Neuronal stem cell (in vitro differentiated cells): ENCODE measurements at regions not wholly inside any gene's neighbourhood (a gene's known extent, or its start where the extent isn't known, plus 50 kb on each side); places are given as distances from the start of the nearest gene placed in this dataset.

Experiments used
- DNase-seq: peaks from one replicate; pipeline ENCODE4 v3.0.0-alpha.2; 2013; ENCODE audit warnings: low spot score
- H2AFZ ChIP-seq: one replicate; pipeline ENCODE4 v1.6.1; 2013; ENCODE audit warnings: mild to moderate bottlenecking, low read length, inconsistent platforms
- H2AK5ac ChIP-seq: 2 replicates; pipeline ENCODE4 v1.6.1; 2013; ENCODE audit warnings: low read depth, mild to moderate bottlenecking, inconsistent platforms, low read length, moderate library complexity, mixed read lengths
- H2BK120ac ChIP-seq: 2 replicates; pipeline ENCODE4 v1.6.1; 2013; ENCODE audit warnings: low read depth, mild to moderate bottlenecking, inconsistent platforms, low read length, moderate library complexity, mixed read lengths
- H2BK12ac ChIP-seq: one replicate; pipeline ENCODE4 v1.6.1; 2013; ENCODE audit warnings: low read length, inconsistent platforms
- H2BK15ac ChIP-seq: 2 replicates; pipeline ENCODE4 v1.6.1; 2013; ENCODE audit warnings: mild to moderate bottlenecking, low read length, inconsistent platforms, mixed read lengths
- H2BK5ac ChIP-seq: one replicate; pipeline ENCODE4 v1.6.1; 2013; ENCODE audit warnings: inconsistent platforms, mild to moderate bottlenecking, low read length, moderate library complexity
- H3K14ac ChIP-seq: one replicate; pipeline ENCODE4 v1.6.1; 2013; ENCODE audit warnings: low read length, inconsistent platforms
- H3K18ac ChIP-seq: 2 replicates; pipeline ENCODE4 v1.6.1; 2013; ENCODE audit warnings: low read length, inconsistent platforms
- H3K23ac ChIP-seq: 2 replicates; pipeline ENCODE4 v1.6.1; 2013; ENCODE audit warnings: low read depth, mild to moderate bottlenecking, mixed read lengths, low read length, inconsistent platforms; ENCODE audit not compliant: poor library complexity
- H3K27ac ChIP-seq: replicated peaks from 3 replicates; pipeline ENCODE4 v1.5.1; 2013; ENCODE audit warnings: low read length, inconsistent platforms
- H3K27me3 ChIP-seq, 3 experiments: 2 replicates each; pipeline ENCODE4 v1.6.1; 2013; ENCODE audit warnings: low read length in 3 of 3, mild to moderate bottlenecking in 2 of 3, inconsistent platforms in 1 of 3, low read depth in 1 of 3, mixed read lengths in 1 of 3, moderate library complexity in 1 of 3; ENCODE audit not compliant: control insufficient read depth in 3 of 3, insufficient read depth in 3 of 3
- H3K36me3 ChIP-seq, 2 donors: replicated peaks in 1 of 2; 2 replicates each; pipeline ENCODE4 v1.6.1; 2013; ENCODE audit warnings: low read length in 2 of 2; ENCODE audit not compliant: control insufficient read depth in 2 of 2, insufficient read depth in 2 of 2
- H3K4ac ChIP-seq: 2 replicates; pipeline ENCODE4 v1.6.1; 2013; ENCODE audit warnings: inconsistent platforms, mild to moderate bottlenecking, low read length, moderate library complexity
- H3K4me1 ChIP-seq, 2 donors: 1 replicate in 1 of 2; 2 replicates in 1 of 2; pipeline ENCODE4 v1.6.1; 2013; ENCODE audit warnings: low read length in 2 of 2, low read depth in 1 of 2; ENCODE audit not compliant: control insufficient read depth in 2 of 2, insufficient read depth in 1 of 2
- H3K4me2 ChIP-seq: one replicate; pipeline ENCODE4 v1.6.1; 2013; ENCODE audit warnings: mild to moderate bottlenecking, low read length, inconsistent platforms; ENCODE audit not compliant: insufficient read depth, poor library complexity, severe bottlenecking
- H3K4me3 ChIP-seq, 2 donors: 2 replicates each; pipeline ENCODE4 v1.5.1; 2013; ENCODE audit warnings: low read length in 2 of 2, mild to moderate bottlenecking in 2 of 2, inconsistent platforms in 1 of 2, moderate library complexity in 1 of 2
- H3K79me1 ChIP-seq: one replicate; pipeline ENCODE4 v1.6.1; 2013; ENCODE audit warnings: low read depth, mild to moderate bottlenecking, inconsistent platforms, low read length, moderate library complexity
- H3K9ac ChIP-seq: one replicate; pipeline ENCODE4 v1.6.1; 2013; ENCODE audit warnings: mild to moderate bottlenecking, low read depth, low read length, inconsistent platforms; ENCODE audit not compliant: poor library complexity
- H3K9me3 ChIP-seq, 2 donors: replicated peaks in 1 of 2; 2 replicates each; pipeline versions ENCODE3 to v1.6.1; 2013; ENCODE audit warnings: low read length in 2 of 2, mild to moderate bottlenecking in 2 of 2, inconsistent platforms in 1 of 2, low read depth in 1 of 2, mixed read lengths in 1 of 2, moderate library complexity in 1 of 2; ENCODE audit not compliant: control insufficient read depth in 2 of 2, insufficient read depth in 1 of 2
- H4K8ac ChIP-seq: one replicate; pipeline ENCODE4 v1.6.1; 2013; ENCODE audit warnings: low read depth, mild to moderate bottlenecking, inconsistent platforms, low read length, moderate library complexity
- H4K91ac ChIP-seq: one replicate; pipeline ENCODE4 v1.6.1; 2013; ENCODE audit warnings: low read length, low read depth, mild to moderate bottlenecking, inconsistent platforms; ENCODE audit not compliant: poor library complexity
- whole genome bisulfite sequencing, 2 donors: extraction: QIAGEN DNeasy Blood & Tissue Kit; methylation state at CpG; one replicate each; pipeline ENCODE4 v1.1.7; 2013; ENCODE audit warnings: missing lambda C conversion rate in 2 of 2, mixed read lengths in 1 of 2; ENCODE audit not compliant: insufficient read length in 2 of 2, insufficient replicate concordance in 1 of 2; ENCODE audit errors: extremely low coverage in 2 of 2; 5-methylcytosine and 5-hydroxymethylcytosine counted together

GRCh38 chr5:174589011-174589410 is 135.4 kb upstream of the MSX2 start:
- H3K4me2 ChIP-seq, result no peak overlapping the region
- no peak overlapping the region for H3K9ac ChIP-seq
- H3K27ac ChIP-seq, result no peak overlapping the region
- no peak overlapping the region for H3K14ac ChIP-seq
- H3K27me3 ChIP-seq, result no peaks in the 10 kb centered on the region
- no peak for DNase-seq
- H2AFZ ChIP-seq, result no peak overlapping the region
- H4K8ac ChIP-seq, result no peak overlapping the region
- no peak overlapping the region for H2BK12ac ChIP-seq
- no peak overlapping the region for H2AK5ac ChIP-seq
- H3K23ac ChIP-seq, result no peak overlapping the region
- no peak overlapping the region for H3K4ac ChIP-seq
- no peaks in the 10 kb centered on the region for H3K4me1 ChIP-seq
- no peaks in the 10 kb centered on the region for H3K79me1 ChIP-seq
- no peak overlapping the region for H4K91ac ChIP-seq
- H2BK5ac ChIP-seq, result no peak overlapping the region
- no peak overlapping the region for H2BK120ac ChIP-seq
- no peak overlapping the region for H2BK15ac ChIP-seq
- no peaks in the 10 kb centered on the region for H3K9me3 ChIP-seq
- no peak overlapping the region for H3K4me3 ChIP-seq
- no CpG with 5 or more reads among the region's 7 CpGs for WGBS, 2 donors
- no peak overlapping the region for H3K18ac ChIP-seq
- H3K36me3 ChIP-seq, result no peaks in the 10 kb centered on the region

GRCh38 chr5:174589599-174589998 is 134.8 kb upstream of the MSX2 start:
- H2AFZ ChIP-seq, result no peak overlapping the region
- H3K36me3 ChIP-seq, result no peaks in the 10 kb centered on the region
- no peaks in the 10 kb centered on the region for H3K79me1 ChIP-seq
- H3K27me3 ChIP-seq, result no peaks in the 10 kb centered on the region
- no peak overlapping the region for H2AK5ac ChIP-seq
- no peak overlapping the region for H2BK5ac ChIP-seq
- no peak overlapping the region for H3K4me2 ChIP-seq
- no peaks in the 10 kb centered on the region for H3K9me3 ChIP-seq
- H3K14ac ChIP-seq, result no peak overlapping the region
- H4K8ac ChIP-seq, result no peak overlapping the region
- no peaks in the 10 kb centered on the region for H3K4me1 ChIP-seq
- no peak overlapping the region for H3K9ac ChIP-seq
- no peak overlapping the region for H3K27ac ChIP-seq
- H2BK15ac ChIP-seq, result no peak overlapping the region
- no peak overlapping the region for H3K18ac ChIP-seq
- no peak overlapping the region for H3K23ac ChIP-seq
- no peak for DNase-seq
- no peak overlapping the region for H2BK120ac ChIP-seq
- WGBS, 2 donors, result no CpG with 5 or more reads among the region's 11 CpGs
- H3K4me3 ChIP-seq, result no peak overlapping the region
- H2BK12ac ChIP-seq, result no peak overlapping the region
- H4K91ac ChIP-seq, result no peak overlapping the region
- no peak overlapping the region for H3K4ac ChIP-seq

GRCh38 chr5:174590820-174591219 is 133.6 kb upstream of the MSX2 start:
- Histone ChIP-seq H3K4ac (no peak overlapping the region), H2BK5ac (no peak overlapping the region), H3K9ac (no peak overlapping the region), H3K27ac (no peak overlapping the region), H2AK5ac (no peak overlapping the region), H3K14ac (no peak overlapping the region), H2BK15ac (no peak overlapping the region), H3K4me2 (no peak overlapping the region), H2AFZ (no peak overlapping the region), H2BK12ac (no peak overlapping the region), H4K91ac (no peak overlapping the region), H4K8ac (no peak overlapping the region), H3K36me3 (no peaks in the 10 kb centered on the region), H3K4me1 (no peaks in the 10 kb centered on the region), H3K23ac (no peak overlapping the region), H3K27me3 (no peaks in the 10 kb centered on the region), H3K4me3 (no peak overlapping the region), H3K18ac (no peak overlapping the region), H3K9me3 (no peaks in the 10 kb centered on the region), H2BK120ac (no peak overlapping the region), H3K79me1 (no peaks in the 10 kb centered on the region)
- no CpG with 5 or more reads among the region's 3 CpGs for WGBS, 2 donors
- no peak for DNase-seq

- WGBS, 2 donors, result no CpG with 5 or more reads among the region's 1 CpG
Observed at GRCh38 chr5:174596429-174596828, 128.0 kb upstream of the MSX2 start.

More at GRCh38 chr5:174596429-174596828, 128.0 kb upstream of the MSX2 start:
- Histone ChIP-seq H3K27me3 (no peaks in the 10 kb centered on the region), H3K18ac (no peak overlapping the region), H2AK5ac (no peak overlapping the region), H3K4me2 (no peak overlapping the region), H3K4ac (no peak overlapping the region), H3K27ac (no peak overlapping the region), H4K8ac (no peak overlapping the region), H2BK5ac (no peak overlapping the region), H3K9me3 (no peaks in the 10 kb centered on the region), H2AFZ (no peak overlapping the region), H2BK120ac (no peak overlapping the region), H3K36me3 (no peaks in the 10 kb centered on the region), H3K14ac (no peak overlapping the region), H3K23ac (no peak overlapping the region), H4K91ac (no peak overlapping the region), H3K4me3 (no peak overlapping the region), H2BK12ac (no peak overlapping the region), H3K9ac (no peak overlapping the region), H3K4me1 (no peaks in the 10 kb centered on the region), H2BK15ac (no peak overlapping the region), H3K79me1 (no peaks in the 10 kb centered on the region)
- no peak for DNase-seq
